Eye (tissue), 1 donor: ENCODE measurements at regions not wholly inside any gene's neighbourhood (a gene's known extent, or its start where the extent isn't known, plus 50 kb on each side); places are given as distances from the start of the nearest gene placed in this dataset.
"Not testable (repeated sequence)": the region's sequence is repeated elsewhere in the genome, so short reads cannot be mapped to it uniquely, and the experiment has no call there.

ENCODE experiments used
- DNase-seq: peaks from one replicate; pipeline ENCODE4 v3.0.0-alpha.2; 2015

DNA sequence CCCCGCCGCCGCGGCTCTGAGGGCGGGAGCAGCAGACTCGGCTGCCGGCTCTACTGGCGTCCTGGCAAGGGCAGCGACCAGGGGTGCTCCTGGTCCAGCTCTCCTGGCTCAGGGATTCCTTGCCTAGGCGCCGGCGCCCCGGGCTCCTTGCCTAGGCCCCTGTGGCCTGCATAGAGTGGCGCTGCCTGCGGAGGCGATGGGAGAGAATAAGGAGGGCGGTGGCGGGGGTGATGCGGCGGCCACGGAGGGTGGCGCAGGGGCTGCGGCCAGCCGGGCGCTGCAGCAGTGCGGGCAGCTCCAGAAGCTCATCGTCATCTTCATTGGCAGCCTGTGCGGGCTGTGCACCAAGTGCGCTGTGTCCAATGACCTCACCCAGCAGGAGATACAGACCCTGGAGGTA lies 136.6 kb upstream of the TP53TG3D start:
- not testable (repeated sequence) for DNase-seq

DNA sequence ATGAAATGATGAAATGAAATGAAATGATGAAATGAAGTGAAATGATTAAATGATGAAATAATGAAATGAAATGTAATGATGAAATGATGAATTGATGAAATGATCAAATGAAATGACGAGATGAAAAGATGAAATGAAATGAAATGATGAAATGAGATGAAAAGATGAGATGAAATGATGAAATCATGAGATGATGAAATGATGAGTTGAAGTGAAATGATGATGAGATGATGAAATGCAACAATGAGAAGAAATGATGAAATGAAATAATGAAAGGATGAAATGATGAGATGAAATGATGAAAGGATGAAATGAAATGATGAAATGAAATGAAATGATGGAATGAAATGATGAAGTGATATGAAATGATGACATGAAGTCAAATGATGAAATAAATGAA lies 132.7 kb upstream of the TP53TG3D start:
- DNase-seq: peak; percentile 24

DNA sequence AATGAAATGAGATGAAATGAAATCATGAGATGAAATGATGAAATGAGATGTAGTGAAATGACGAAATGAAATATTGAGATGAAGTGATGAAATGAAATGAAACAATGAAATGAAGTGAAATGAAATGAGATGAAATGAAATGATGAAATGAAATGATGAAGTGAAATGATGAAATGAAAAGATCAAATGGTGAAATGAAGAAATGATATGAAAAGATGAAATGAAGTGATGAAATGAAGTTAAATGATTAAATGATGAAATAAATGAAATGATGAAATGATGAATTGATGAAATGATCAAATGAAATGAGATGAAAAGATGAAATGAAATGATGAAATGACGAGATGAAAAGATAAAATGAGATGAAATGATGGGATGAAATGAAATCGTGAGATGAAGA lies 132.3 kb upstream of the TP53TG3D start:
- not testable (repeated sequence) for DNase-seq

DNA sequence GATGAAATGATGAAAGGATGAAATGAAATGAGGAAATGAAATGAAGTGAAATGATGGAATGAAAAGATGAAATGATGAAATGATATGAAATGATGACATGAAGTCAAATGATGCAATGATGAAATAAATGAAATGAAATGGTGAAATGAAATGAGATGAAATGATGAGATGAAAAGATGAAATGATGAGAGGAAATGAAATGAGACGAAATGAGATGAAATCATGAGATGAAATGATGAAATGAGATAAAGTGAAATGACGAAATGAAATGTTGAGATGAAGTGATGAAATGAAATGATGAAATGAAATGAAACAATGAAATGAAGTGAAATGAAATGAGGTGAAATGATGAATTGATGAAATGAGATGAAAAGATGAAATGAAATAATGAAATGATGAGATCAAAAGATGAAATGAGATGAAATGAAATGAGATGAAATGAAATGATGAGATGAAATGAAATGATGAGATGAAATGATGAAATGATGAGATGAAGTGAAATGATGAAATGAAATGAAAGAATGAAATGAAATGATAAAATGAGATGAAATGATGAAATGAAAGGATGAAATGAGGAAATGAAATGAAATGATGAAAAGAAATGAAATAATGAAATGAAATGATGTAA lies 131.7 kb upstream of the TP53TG3D start:
- DNase-seq: peak; percentile 1

DNA sequence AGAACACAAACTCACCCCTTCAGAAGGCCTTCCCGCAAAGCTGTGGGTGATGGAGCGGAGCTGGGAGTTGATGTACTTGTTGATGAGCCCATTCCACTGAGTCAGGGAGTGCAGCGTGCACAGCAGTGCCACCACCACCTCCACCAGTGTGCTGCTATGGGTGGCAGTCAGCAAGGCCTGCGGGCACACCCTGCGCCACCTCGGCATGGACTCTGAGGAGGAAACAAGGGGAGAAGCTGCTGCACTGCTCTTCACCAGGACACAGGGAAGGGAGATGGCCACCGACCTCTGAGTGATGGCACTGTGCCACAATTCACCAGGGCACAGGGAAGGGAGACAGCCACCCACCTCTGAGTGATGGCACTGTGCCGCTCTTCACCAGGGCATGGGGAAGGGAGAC lies 100.7 kb upstream of the TP53TG3D start:
- DNase-seq: not testable (repeated sequence)

DNA sequence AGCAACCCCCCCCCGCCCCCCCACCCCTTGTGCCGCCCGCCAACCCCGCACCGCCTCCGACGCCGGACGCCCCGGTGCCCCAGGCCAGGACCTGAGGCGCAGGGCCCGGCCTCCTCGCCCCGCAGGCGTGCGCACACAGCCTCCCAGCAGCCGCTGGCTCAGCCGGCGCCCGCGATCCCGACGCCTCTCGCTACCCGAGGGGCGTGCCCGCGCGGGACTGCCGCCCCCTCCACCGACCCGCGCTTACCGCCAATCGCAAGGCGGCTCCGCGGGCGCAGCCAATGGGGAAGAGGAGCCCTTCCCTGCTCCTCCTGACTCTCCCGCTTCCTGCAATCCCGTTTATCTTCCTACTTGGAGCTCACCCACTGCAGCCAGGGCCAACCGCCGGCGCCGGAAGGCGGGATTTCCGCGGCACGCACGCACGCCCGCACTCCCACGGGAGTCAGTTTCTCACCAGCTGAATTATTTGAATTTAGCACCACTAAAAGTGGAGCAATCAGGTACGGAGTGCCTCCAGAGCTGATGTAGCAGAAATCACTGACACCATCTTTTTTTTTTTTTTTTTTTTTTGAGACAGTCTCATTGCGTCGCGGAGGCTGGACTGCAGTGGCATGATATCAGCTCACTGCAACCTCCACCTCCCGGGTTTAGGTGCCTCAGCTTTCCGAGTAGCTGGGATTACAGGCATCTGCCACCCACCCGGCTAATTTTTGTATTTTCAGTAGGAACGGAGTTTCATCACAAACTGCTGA lies 65.0 kb upstream of the TP53TG3D start:
- not testable (repeated sequence) for DNase-seq

DNA sequence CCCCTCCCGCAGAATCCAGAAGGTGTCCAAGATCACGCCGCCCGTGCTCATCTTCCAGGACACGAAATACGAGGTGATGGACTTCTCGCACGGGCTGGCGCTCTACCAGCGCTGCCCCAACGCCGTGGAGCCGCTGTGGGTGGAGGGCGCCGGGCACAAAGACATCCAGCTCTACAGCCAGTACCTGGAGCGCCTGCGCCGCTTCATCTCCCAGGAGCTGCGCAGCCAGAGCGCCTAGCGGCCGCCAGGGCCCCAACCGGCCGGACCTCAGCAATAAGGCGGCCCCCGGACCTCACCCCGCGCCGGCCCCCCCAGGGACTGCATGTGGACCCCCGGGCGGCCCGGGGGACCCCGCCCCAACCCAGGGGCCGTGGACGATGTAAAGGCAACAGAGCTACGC lies 50.5 kb upstream of the TP53TG3D start:
- not testable (repeated sequence) for DNase-seq
